RWPE1 (cell line): ENCODE measurements at regions not wholly inside any gene's neighbourhood (a gene's known extent, or its start where the extent isn't known, plus 50 kb on each side); places are given as distances from the start of the nearest gene placed in this dataset.
"Not testable (repeated sequence)": the region's sequence is repeated elsewhere in the genome, so short reads cannot be mapped to it uniquely, and the experiment has no call there.

Experiments
- CTCF ChIA-PET: fragments of 350-600 bp; sonication (Branson Sonifier 250); formaldehyde crosslinking; extraction: SDS; loops from one replicate; lab custom pipeline; 2021; lab: Yijun Ruan, JAX
- POLR2A ChIA-PET: fragments of 400-600 bp; formaldehyde crosslinking; extraction: SDS; loops from one replicate; lab custom pipeline; 2020; ENCODE audit warnings: antibody characterized with exemption; ENCODE audit not compliant: low non-redundant PET; lab: Yijun Ruan, JAX
- DNase-seq: peaks from one replicate; pipeline ENCODE4 v3.0.0; 2012; ENCODE audit warnings: low spot score
- H3K27ac ChIP-seq: fragments of 450-650 bp; 2 replicates; pipeline ENCODE4 v1.5.1; 2017
- CTCF ChIP-seq: fragments of 450-650 bp; conservative IDR thresholded peaks from 2 replicates; pipeline ENCODE4 v1.5.1; 2017; ENCODE audit warnings: low read depth, mild to moderate bottlenecking

GRCh38 chr6:10343320-10343719 is 71.6 kb downstream of the TFAP2A start:
- ChIA-PET CTCF (no interaction called here), POLR2A (no interaction called here)
- TF ChIP-seq CTCF = no peak
- no peak for DNase-seq
- H3K27ac ChIP-seq = no peak overlapping the region

GRCh38 chr6:10341605-10342004 is 73.3 kb downstream of the TFAP2A start:
- H3K27ac ChIP-seq = no peak overlapping the region
- DNase-seq = no peak
- CTCF ChIA-PET = interaction anchor here (0.6 kb wide), 1 partner anchor 27 kb away, joined by 3 read pairs; no protein-coding TSS in a partner anchor
- TF ChIP-seq CTCF = no peak
- POLR2A ChIA-PET = no interaction called here

GRCh38 chr6:10338151-10338550 is 76.7 kb downstream of the TFAP2A start:
- ChIA-PET POLR2A (no interaction called here), CTCF (no interaction called here)
- DNase-seq = no peak
- TF ChIP-seq CTCF = no peak
- H3K27ac ChIP-seq = no peak overlapping the region

GRCh38 chr6:10337376-10337775 is 77.5 kb downstream of the TFAP2A start:
- CTCF ChIA-PET = interaction anchor here (0.6 kb wide), 1 partner anchor 1377 kb away, joined by 3 read pairs; no protein-coding TSS in a partner anchor
- POLR2A ChIA-PET, H3K27ac ChIP-seq, DNase-seq: not testable (repeated sequence)

GRCh38 chr6:10332111-10332510 is 82.8 kb downstream of the TFAP2A start:
- POLR2A ChIA-PET = no interaction called here
- CTCF ChIA-PET = no interaction called here
- TF ChIP-seq CTCF = no peak
- DNase-seq = no peak
- no peak overlapping the region for H3K27ac ChIP-seq

GRCh38 chr6:10331334-10331968 is 83.4 kb downstream of the TFAP2A start:
- no peak for DNase-seq
- TF ChIP-seq CTCF = no peak
- POLR2A ChIA-PET = no interaction called here
- H3K27ac ChIP-seq = no peak overlapping the region
- CTCF ChIA-PET = interaction anchor here (0.6 kb wide), 1 partner anchor 1628 kb away, joined by 6 read pairs; no protein-coding TSS in a partner anchor

GRCh38 chr6:10330515-10330914 is 84.4 kb downstream of the TFAP2A start:
- TF ChIP-seq CTCF = no peak
- no peak overlapping the region for H3K27ac ChIP-seq
- ChIA-PET POLR2A (no interaction called here), CTCF (no interaction called here)
- no peak for DNase-seq
